ENCODE measurements at regions not wholly inside any gene's neighbourhood (a gene's known extent, or its start where the extent isn't known, plus 50 kb on each side); places are given as distances from the start of the nearest gene placed in this dataset.
A peak's percentile ranks its signal among the peaks of the same experiment; 100 is the strongest.

GRCh38 chr15:39125904-39126303 is 455.0 kb upstream of the THBS1 start:
- TF ChIP-seq POLR2AphosphoS5 (IDR thresholded peaks at IDR 0.05; ENCODE audit: low read depth, low read length) (no peak), REST (IDR thresholded peaks at IDR 0.05; ENCODE audit: insufficient read depth in 1 of 2, low read depth in 2 of 2, low read length in 1 of 2) (no peak), CTCF (IDR thresholded peaks at IDR 0.05) (peak; percentile 54)

Data from Panc1 (cell line).